Heart left ventricle (tissue), 16 donors: ENCODE measurements at regions not wholly inside any gene's neighbourhood (a gene's known extent, or its start where the extent isn't known, plus 50 kb on each side); places are given as distances from the start of the nearest gene placed in this dataset.

Experiments used
- ATAC-seq, 4 donors: fragments of 200-7000 bp; cut with Tn5 transposase; one replicate each; pipeline ENCODE4 v1.9.1; 2020 to 2022; ENCODE audit warnings: moderate library complexity in 4 of 4, mild to moderate bottlenecking in 3 of 4, moderate number of reproducible peaks in 1 of 4
- DNase-seq, 5 donors: peaks; one replicate each; pipeline ENCODE4 v3.0.0-alpha.2; 2020
- H3K27ac ChIP-seq, 12 donors: fragments of 200-600 bp; sonication (generic) in 4 of 12; one replicate each; pipeline versions ENCODE4 v1.5.0 to v1.8.0; 2016 to 2022; ENCODE audit warnings: mild to moderate bottlenecking in 2 of 12
- H3K27me3 ChIP-seq, 9 donors: fragments of 200-600 bp; sonication (generic) in 2 of 9; one replicate each; pipeline versions ENCODE4 v1.5.1 to v1.8.0; 2016 to 2022; ENCODE audit warnings: mild to moderate bottlenecking in 3 of 9
- H3K36me3 ChIP-seq, 9 donors: fragments of 200-600 bp; sonication (generic) in 2 of 9; one replicate each; pipeline versions ENCODE4 v1.5.0 to v1.8.0; 2018 to 2022; ENCODE audit warnings: mild to moderate bottlenecking in 2 of 9
- H3K4me1 ChIP-seq, 12 donors: fragments of 200-600 bp; sonication (generic) in 4 of 12; one replicate each; pipeline versions ENCODE4 v1.5.0 to v1.8.0; 2016 to 2022; ENCODE audit warnings: mild to moderate bottlenecking in 3 of 12
- H3K4me3 ChIP-seq, 12 donors: fragments of 200-600 bp; sonication (generic) in 4 of 12; one replicate each; pipeline versions ENCODE4 v1.5.0 to v1.8.0; 2017 to 2022; ENCODE audit warnings: mild to moderate bottlenecking in 9 of 12, moderate library complexity in 4 of 12
- H3K9me3 ChIP-seq, 12 donors: fragments of 200-600 bp; sonication (generic) in 4 of 12; one replicate each; pipeline versions ENCODE4 v1.5.0 to v1.8.0; 2016 to 2022; ENCODE audit warnings: mild to moderate bottlenecking in 1 of 12
- POLR2A ChIP-seq, 2 donors: fragments of 450-650 bp; IDR thresholded peaks; one replicate each; pipeline ENCODE4 v1.6.1; 2017; ENCODE audit warnings: antibody characterized with exemption in 2 of 2, mild to moderate bottlenecking in 2 of 2, moderate library complexity in 2 of 2
- WGBS, 4 donors: extraction: QIAGEN DNeasy Blood & Tissue Kit in 2 of 4; methylation state at CpG; one replicate each; pipeline versions ENCODE4 v1.1.5 to v1.1.7; 2013 to 2018; 5-methylcytosine and 5-hydroxymethylcytosine counted together
- intact Hi-C, 10 donors: fragments of 100-400 bp; cut with DNase I; formaldehyde crosslinking; loops; one replicate each; pipeline versions ENCODE4 v1.11.1 to v1.14.2; 2022
- TF ChIP-seq, protein P1 (sequence below), 12 donors: fragments of 200-600 bp; sonication (generic) in 4 of 12; IDR thresholded peaks; one replicate each; pipeline versions ENCODE4 v1.5.0 to v1.8.0; 2018 to 2022; ENCODE audit warnings: antibody characterized with exemption in 12 of 12, mild to moderate bottlenecking in 5 of 12
- donor health status: ischemic (EF 13 %, LVEDD 7.1; RV severe dilation, severe dysfunction).
- donor health status: healthy with polysubstance abuse.
- donor health status: DM: no; HTN: yes; CAD: no.
- donor health status: DM: no; HTN: no; CAD: no.
- donor health status: ischemic (EF 25% LVEDD 6.9; RV normal size, moderate dysfunction).
- donor health status: ischemic (EF 25% LVEDD 5.7; RV mildly dilated, moderate dysfunction).
- donor health status: healthy.
- donor health status: DM: yes; HTN: yes; CAD: no.
- donor health status: ischemic (EF 35%, LVEDD 5.7; RV mildly dilated, moderate dysfunction).
- donor health status: nonischemic (EF 11% LVEDD 7.7; RV severe dilation, severe dysfunction).
- donor health status: DM: yes; HTN: yes; CAD: no.
- donor health status: PGD.
- donor health status: ischemic (EF 29% LVEDD 5.4; RV normal size, mild dysfunction).
- donor health status: nonischemic (EF 23%, LVEDD 6.1; RV moderate dilation, normal function).

DNA sequence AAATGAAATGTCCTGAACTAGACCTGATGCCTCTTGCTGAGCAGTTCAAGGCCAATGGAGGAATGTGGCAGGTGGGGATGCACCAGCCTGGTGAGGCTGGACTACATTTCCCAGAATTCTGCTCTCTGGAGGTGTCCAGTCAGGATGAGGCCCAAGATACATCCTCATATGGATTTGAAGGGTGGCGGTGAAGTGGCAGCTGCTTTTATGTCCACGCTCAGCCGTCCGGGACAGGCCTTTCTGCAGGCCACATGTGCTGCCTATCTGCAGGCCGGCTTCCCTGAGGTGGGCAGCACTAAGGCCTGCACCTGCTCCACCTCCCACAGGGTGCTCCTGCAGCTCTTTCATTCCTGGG, 230.2 kb downstream of the BCL11B start:
- Histone ChIP-seq H3K4me1 (no peaks in the 10 kb centered on the region), H3K4me3 (no peak overlapping the region), H3K27me3 (no peaks in the 10 kb centered on the region), H3K36me3 (no peaks in the 10 kb centered on the region), H3K27ac (no peak overlapping the region), H3K9me3 (peaks cover 0 to 6% (median 0%) of the 10 kb centered on the region in 12 donors)
- intact Hi-C loops = no loop called here
- ATAC-seq (no peak), DNase-seq (no peak)
- TF ChIP-seq, protein P1, sequence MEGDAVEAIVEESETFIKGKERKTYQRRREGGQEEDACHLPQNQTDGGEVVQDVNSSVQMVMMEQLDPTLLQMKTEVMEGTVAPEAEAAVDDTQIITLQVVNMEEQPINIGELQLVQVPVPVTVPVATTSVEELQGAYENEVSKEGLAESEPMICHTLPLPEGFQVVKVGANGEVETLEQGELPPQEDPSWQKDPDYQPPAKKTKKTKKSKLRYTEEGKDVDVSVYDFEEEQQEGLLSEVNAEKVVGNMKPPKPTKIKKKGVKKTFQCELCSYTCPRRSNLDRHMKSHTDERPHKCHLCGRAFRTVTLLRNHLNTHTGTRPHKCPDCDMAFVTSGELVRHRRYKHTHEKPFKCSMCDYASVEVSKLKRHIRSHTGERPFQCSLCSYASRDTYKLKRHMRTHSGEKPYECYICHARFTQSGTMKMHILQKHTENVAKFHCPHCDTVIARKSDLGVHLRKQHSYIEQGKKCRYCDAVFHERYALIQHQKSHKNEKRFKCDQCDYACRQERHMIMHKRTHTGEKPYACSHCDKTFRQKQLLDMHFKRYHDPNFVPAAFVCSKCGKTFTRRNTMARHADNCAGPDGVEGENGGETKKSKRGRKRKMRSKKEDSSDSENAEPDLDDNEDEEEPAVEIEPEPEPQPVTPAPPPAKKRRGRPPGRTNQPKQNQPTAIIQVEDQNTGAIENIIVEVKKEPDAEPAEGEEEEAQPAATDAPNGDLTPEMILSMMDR (IDR thresholded peaks at IDR 0.05) = no peak
- no peak for TF ChIP-seq POLR2A (IDR thresholded peaks at IDR 0.05)
- WGBS, 4 donors = 78 to 88% (median 84%) methylated on average over 4 to 5 of the region's 5 CpGs

DNA sequence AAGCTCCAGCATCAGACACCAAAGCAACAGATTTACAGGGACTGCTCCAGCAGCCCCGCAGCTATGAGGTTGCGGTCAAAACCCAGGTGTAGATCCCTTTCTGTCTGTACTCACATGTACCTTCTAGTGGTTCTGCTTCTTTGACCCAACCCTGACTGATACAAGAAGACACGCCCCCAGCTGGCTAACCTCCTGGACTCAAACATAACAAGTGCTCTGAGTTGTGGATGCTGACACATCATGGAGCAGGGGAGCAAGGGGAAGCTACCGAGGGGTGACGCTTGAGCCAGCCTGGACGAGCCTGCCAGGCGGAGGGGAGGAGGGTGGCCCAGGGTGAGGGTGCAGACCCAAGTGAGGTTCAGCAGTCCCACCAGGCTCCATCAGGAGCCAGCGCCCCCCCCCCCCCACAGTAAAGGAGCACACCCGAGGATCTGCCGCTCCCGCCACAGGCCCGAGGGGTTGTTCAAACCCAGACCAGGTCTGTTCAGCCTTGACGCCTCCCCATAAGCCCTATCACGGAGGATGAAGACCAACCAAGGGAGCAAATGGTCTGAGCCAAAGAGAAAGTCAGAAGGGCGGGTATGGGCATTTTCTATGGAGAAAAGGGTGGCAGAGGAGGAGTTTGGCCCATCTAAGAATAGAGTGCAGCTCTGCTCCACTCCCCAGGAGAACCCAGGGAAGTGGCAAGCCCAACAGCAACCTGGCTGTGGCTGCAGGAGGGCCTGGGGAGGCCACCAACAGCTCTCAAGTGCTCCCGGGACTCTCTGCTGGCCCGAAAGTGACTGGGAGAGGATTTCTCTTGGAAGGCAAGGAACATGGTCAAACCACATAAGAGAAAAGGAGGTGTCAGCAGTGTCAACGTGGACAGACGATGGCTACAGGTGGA, 229.4 kb downstream of the BCL11B start:
- no peaks in the 10 kb centered on the region for H3K27me3 ChIP-seq
- H3K27ac ChIP-seq = no peak overlapping the region
- no peaks in the 10 kb centered on the region for H3K4me1 ChIP-seq
- no peaks in the 10 kb centered on the region for H3K36me3 ChIP-seq
- intact Hi-C loops = no loop called here
- no peak overlapping the region for H3K4me3 ChIP-seq
- no peak for DNase-seq
- H3K9me3 ChIP-seq = peaks cover 0 to 6% (median 0%) of the 10 kb centered on the region in 12 donors
- no peak for ATAC-seq
- TF ChIP-seq POLR2A (IDR thresholded peaks at IDR 0.05) = no peak
- TF ChIP-seq, protein P1 (IDR thresholded peaks at IDR 0.05) = no peak
- 83 to 89% (median 88%) methylated on average over 18 to 19 of the region's 19 CpGs for WGBS, 4 donors

DNA sequence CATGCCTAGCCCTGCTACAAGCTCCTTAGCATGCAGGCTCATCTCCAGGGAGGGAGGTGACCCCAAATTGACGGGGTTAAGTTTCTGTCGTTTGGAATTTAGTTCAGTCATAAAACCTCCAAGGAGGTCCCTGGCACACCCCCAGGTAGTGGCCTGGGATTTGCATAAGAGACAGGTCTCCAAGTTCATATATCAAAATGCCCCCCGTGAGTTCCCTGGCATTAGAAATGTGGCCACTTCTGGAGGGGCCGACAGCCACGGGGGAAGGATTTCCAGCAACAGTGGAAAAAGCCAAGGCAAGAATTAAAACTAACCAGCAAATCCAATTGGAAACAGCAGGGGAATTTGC, 228.8 kb downstream of the BCL11B start:
- no peaks in the 10 kb centered on the region for H3K4me1 ChIP-seq
- no peaks in the 10 kb centered on the region for H3K36me3 ChIP-seq
- H3K27ac ChIP-seq = no peak overlapping the region
- WGBS, 4 donors = 71 to 78% (median 77%) methylated on average over 4 to 5 of the region's 5 CpGs
- H3K4me3 ChIP-seq = no peak overlapping the region
- DNase-seq (no peak), ATAC-seq (no peak)
- peaks cover 0 to 6% (median 0%) of the 10 kb centered on the region in 12 donors for H3K9me3 ChIP-seq
- intact Hi-C loops = no loop called here
- no peaks in the 10 kb centered on the region for H3K27me3 ChIP-seq
- TF ChIP-seq POLR2A (IDR thresholded peaks at IDR 0.05) = no peak
- TF ChIP-seq, protein P1 (IDR thresholded peaks at IDR 0.05) = no peak

DNA sequence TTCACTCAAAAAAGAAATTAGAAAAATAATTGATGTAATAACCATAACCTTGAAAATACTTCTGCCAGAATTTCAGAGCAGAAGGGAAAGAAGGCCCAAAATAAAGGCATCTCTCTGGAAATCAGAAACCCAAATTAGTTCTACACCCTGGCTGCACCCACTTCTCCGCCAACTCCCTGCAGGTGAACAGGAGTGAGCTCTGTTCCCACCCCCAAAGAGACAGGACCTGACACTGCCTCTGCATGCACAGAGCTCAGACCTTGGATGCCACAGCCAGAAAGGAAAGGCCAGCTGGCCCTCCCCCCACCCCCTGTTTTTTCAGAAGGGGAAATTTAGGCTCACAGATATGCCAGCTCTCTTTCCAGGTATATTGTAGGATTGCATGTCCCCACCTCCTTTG, 228.2 kb downstream of the BCL11B start:
- WGBS, 4 donors = 75 to 95% (median 92%) methylated on average over 1 of the region's 1 CpG
- Histone ChIP-seq H3K27ac (no peak overlapping the region), H3K36me3 (no peaks in the 10 kb centered on the region), H3K27me3 (no peaks in the 10 kb centered on the region), H3K4me1 (no peaks in the 10 kb centered on the region), H3K9me3 (peaks cover 0 to 6% (median 0%) of the 10 kb centered on the region in 12 donors), H3K4me3 (no peak overlapping the region)
- TF ChIP-seq, protein P1 (IDR thresholded peaks at IDR 0.05) = no peak
- no peak for TF ChIP-seq POLR2A (IDR thresholded peaks at IDR 0.05)
- ATAC-seq = no peak
- DNase-seq = no peak
- intact Hi-C loops = no loop called here
